GM12878 (cell line): ENCODE measurements at regions not wholly inside any gene's neighbourhood (a gene's known extent, or its start where the extent isn't known, plus 50 kb on each side); places are given as distances from the start of the nearest gene placed in this dataset.

ENCODE experiments used
- ATAC-seq: fragments of 200-7000 bp; cut with Tn5 transposase; 3 replicates; pipeline ENCODE4 v1.9.1; 2020; ENCODE audit warnings: mild to moderate bottlenecking, moderate library complexity
- BruUV-seq: library from RNA; stranded (reverse); fragments of 400-500 nt; replicated peaks from 2 replicates; lab custom pipeline; 2021; lab: Mats Ljungman, UMichigan
- CTCF ChIA-PET: fragments of 300-600 bp; sonication (Branson Sonifier 250); formaldehyde crosslinking; extraction: SDS; loops from one replicate; lab custom pipeline; 2021; ENCODE audit warnings: inconsistent platforms; lab: Yijun Ruan, JAX
- POLR2A ChIA-PET: fragments of 350-600 bp; formaldehyde crosslinking; extraction: SDS; loops from one replicate; lab custom pipeline; 2021; ENCODE audit warnings: inconsistent platforms; lab: Charles Lee
- RAD21 ChIA-PET: fragments of 300-600 bp; sonication (Branson Sonifier 250); formaldehyde crosslinking; loops from one replicate; lab custom pipeline; 2023; ENCODE audit warnings: antibody characterized with exemption; ENCODE audit not compliant: unreplicated experiment; lab: Charles Lee
- SMC1A ChIA-PET: fragments of 300-600 bp; sonication (Branson Sonifier 250); formaldehyde crosslinking; loops from one replicate; lab custom pipeline; 2023; ENCODE audit not compliant: unreplicated experiment, uncharacterized antibody; lab: Charles Lee
- DNase-seq: peaks from one replicate; pipeline ENCODE4 v3.0.0-alpha.2; 2011; ENCODE audit warnings: low read depth, low spot score
- FAIRE-seq: peaks from 3 replicates; lab custom pipeline; 2011; peaks lifted over from hg19 to GRCh38; lab: Jason Lieb, UNC
- H2AFZ ChIP-seq: 2 replicates; pipeline ENCODE4 v1.6.0; 2011; ENCODE audit warnings: low read depth, low read length, control low read depth; ENCODE audit not compliant: control insufficient read depth
- H3K27ac ChIP-seq: 2 replicates; pipeline ENCODE4 v1.5.1; 2011; ENCODE audit warnings: control low read depth; ENCODE audit not compliant: control insufficient read depth, insufficient read depth
- H3K27me3 ChIP-seq, 2 experiments: replicated peaks in 1 of 2; 2 replicates each; pipeline versions ENCODE4 v1.6.0 to v1.6.1; 2011; ENCODE audit warnings: low read length in 1 of 2; ENCODE audit not compliant: control insufficient read depth in 2 of 2, insufficient read depth in 2 of 2
- H3K36me3 ChIP-seq, 2 experiments: 2 replicates each; pipeline ENCODE4 v1.5.1; 2011; ENCODE audit warnings: low read length in 1 of 2; ENCODE audit not compliant: control insufficient read depth in 2 of 2, insufficient read depth in 2 of 2
- H3K4me1 ChIP-seq: 2 replicates; pipeline ENCODE4 v1.6.1; 2011; ENCODE audit warnings: mild to moderate bottlenecking, low read length, moderate library complexity, mixed read lengths; ENCODE audit not compliant: control insufficient read depth, insufficient read depth
- H3K4me2 ChIP-seq: 2 replicates; pipeline ENCODE4 v1.6.0; 2011; ENCODE audit warnings: control low read depth; ENCODE audit not compliant: control insufficient read depth, insufficient read depth
- H3K4me3 ChIP-seq: fragments of 200-600 bp; sonication (generic); 2 replicates; pipeline ENCODE4 v1.5.1; 2016
- H3K79me2 ChIP-seq: 2 replicates; pipeline ENCODE4 v1.6.0; 2011; ENCODE audit warnings: low read length; ENCODE audit not compliant: control insufficient read depth, insufficient read depth
- H3K9ac ChIP-seq: 2 replicates; pipeline ENCODE4 v1.8.0; 2011; ENCODE audit warnings: low read length, control low read depth, mixed read lengths; ENCODE audit not compliant: control insufficient read depth, insufficient read depth
- H3K9me3 ChIP-seq: replicated peaks from 3 replicates; pipeline ENCODE4 v1.5.1; 2011; ENCODE audit warnings: mild to moderate bottlenecking, low read length; ENCODE audit not compliant: control insufficient read depth, insufficient read depth
- H4K20me1 ChIP-seq: 2 replicates; pipeline ENCODE4 v1.6.0; 2011; ENCODE audit not compliant: control insufficient read depth, insufficient read depth
- CUX1 ChIP-seq: IDR thresholded peaks from 2 replicates; pipeline ENCODE4 v1.6.1; 2012; ENCODE audit warnings: improper control_type of control experiment, low read depth, low read length; ENCODE audit not compliant: insufficient replicate concordance
- GABPA ChIP-seq: IDR thresholded peaks from 2 replicates; pipeline ENCODE4 v1.6.1; 2014; ENCODE audit warnings: antibody characterized with exemption, low read depth, mild to moderate bottlenecking, inconsistent platforms
- IKZF2 ChIP-seq, 2 experiments: fragments of 450-650 bp; IDR thresholded peaks; 2 replicates each; pipeline ENCODE4 v1.6.1; 2017; ENCODE audit warnings: mild to moderate bottlenecking in 2 of 2, moderate library complexity in 2 of 2
- KLF5 ChIP-seq: fragments of 450-650 bp; IDR thresholded peaks from 2 replicates; pipeline ENCODE4 v1.6.1; 2014; ENCODE audit warnings: mild to moderate bottlenecking; ENCODE audit not compliant: partially characterized antibody
- LARP7 ChIP-seq: fragments of 450-650 bp; IDR thresholded peaks from 2 replicates; pipeline ENCODE4 v1.6.1; 2017; ENCODE audit warnings: mild to moderate bottlenecking
- POLR2A ChIP-seq: IDR thresholded peaks from 2 replicates; pipeline ENCODE4 v1.6.1; 2011; ENCODE audit warnings: low read depth, mild to moderate bottlenecking, low read length
- PRDM15 ChIP-seq: fragments of 450-650 bp; formaldehyde crosslinking; IDR thresholded peaks from 2 replicates; pipeline ENCODE4 v1.4.0; 2020; ENCODE audit warnings: mild to moderate bottlenecking, moderate library complexity
- WGBS: methylation state at CpG from one replicate; pipeline ENCODE4 v1.1.6; 2016; ENCODE audit warnings: low lambda C conversion rate; ENCODE audit not compliant: insufficient replicate concordance, insufficient coverage; ENCODE audit errors: missing lambda C conversion rate; 5-methylcytosine and 5-hydroxymethylcytosine counted together
- in situ Hi-C: fragments of 300-500 bp; cut with MboI; formaldehyde crosslinking; loops from 9 replicates; pipeline ENCODE4 v1.14.3; 2018; ENCODE audit warnings: mixed read lengths
- intact Hi-C: fragments of 100-400 bp; cut with micrococcal nuclease; formaldehyde crosslinking; loops from one replicate; pipeline ENCODE4 v1.14.2; 2022; ENCODE audit not compliant: unreplicated experiment

DNA sequence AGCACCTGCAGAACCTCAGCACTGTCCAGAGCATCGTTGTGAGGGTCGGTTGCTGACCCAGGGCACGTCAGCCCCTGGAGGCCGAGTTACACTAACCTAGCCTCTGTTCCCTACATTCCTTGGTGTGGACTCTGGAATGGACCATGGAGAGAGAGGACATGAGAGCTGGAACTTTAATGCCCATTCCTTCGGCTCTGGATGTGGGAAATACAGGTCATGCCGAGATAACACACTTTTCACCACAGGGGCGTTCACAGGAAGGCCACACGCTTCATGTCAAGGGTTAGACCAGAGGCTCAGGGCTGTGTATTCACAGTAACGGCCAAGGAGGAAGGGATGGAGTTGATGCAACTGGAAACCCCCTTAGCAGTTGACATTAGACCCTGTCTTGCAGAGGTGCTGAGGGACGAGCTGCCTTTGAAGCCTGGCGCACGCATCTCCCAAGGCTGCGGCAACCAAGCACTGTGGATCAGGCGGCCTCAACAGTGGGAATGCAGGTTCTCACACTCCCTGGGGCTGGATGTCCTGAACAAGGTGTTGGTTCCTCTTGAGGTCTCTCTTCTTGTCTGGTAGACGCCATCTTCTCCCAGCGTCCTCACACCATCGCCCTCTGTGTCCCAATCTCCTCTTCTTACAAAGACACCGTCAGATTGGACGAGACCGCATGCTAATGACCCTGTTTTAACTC is 245.2 kb downstream of the KLF6 start:
- Histone ChIP-seq H3K79me2 (no peaks in the 10 kb centered on the region), H3K27me3 (no peaks in the 10 kb centered on the region; a peak in 1 of 4 replicates), H3K27ac (no peak overlapping the region), H3K9me3 (no peaks in the 10 kb centered on the region), H3K4me3 (no peak overlapping the region), H2AFZ (no peak overlapping the region), H3K9ac (no peak overlapping the region), H4K20me1 (no peaks in the 10 kb centered on the region), H3K36me3 (no peaks in the 10 kb centered on the region), H3K4me1 (no peaks in the 10 kb centered on the region; the same call in 1 of the 2 replicates), H3K4me2 (no peak overlapping the region)
- ATAC-seq (no peak), FAIRE-seq (no peak), DNase-seq (no peak)
- in situ Hi-C loops, result no loop called here
- ChIA-PET RAD21 (no interaction called here), POLR2A (no interaction called here), SMC1A (no interaction called here), CTCF (no interaction called here)
- TF ChIP-seq CUX1 (no peak), POLR2A (no peak), IKZF2 (IDR thresholded peaks at IDR 0.05) (no peak), KLF5 (no peak), GABPA (no peak), LARP7 (no peak), PRDM15 (CRISPR knock-in tag) (no peak)
- intact Hi-C loops, result no loop called here
- WGBS, result 45% methylated on average over 20 of the region's 20 CpGs
- BruUV-seq, result no TSS peak
